ENCODE measurements at regions not wholly inside any gene's neighbourhood (a gene's known extent, or its start where the extent isn't known, plus 50 kb on each side); places are given as distances from the start of the nearest gene placed in this dataset.

DNA sequence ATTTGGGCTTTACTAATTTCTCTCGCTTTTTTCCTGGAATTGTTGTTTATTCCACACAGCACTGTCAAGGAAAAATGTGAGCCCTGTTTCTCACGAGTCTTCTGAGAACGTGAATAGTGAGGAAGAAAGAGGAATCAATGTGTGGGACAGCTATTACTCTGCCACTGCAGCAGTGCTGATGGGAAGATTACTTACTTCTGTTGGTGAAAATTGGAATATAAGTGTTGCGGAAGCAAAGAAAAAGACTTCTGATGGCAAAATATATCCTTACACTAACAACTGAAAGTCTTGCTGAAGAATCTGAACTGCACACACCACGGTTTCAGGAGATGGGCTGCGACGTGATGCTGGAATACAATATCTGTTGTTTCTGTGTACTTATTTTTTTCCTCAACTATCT is 884.2 kb downstream of the AACS start:
- TF ChIP-seq, protein P1, sequence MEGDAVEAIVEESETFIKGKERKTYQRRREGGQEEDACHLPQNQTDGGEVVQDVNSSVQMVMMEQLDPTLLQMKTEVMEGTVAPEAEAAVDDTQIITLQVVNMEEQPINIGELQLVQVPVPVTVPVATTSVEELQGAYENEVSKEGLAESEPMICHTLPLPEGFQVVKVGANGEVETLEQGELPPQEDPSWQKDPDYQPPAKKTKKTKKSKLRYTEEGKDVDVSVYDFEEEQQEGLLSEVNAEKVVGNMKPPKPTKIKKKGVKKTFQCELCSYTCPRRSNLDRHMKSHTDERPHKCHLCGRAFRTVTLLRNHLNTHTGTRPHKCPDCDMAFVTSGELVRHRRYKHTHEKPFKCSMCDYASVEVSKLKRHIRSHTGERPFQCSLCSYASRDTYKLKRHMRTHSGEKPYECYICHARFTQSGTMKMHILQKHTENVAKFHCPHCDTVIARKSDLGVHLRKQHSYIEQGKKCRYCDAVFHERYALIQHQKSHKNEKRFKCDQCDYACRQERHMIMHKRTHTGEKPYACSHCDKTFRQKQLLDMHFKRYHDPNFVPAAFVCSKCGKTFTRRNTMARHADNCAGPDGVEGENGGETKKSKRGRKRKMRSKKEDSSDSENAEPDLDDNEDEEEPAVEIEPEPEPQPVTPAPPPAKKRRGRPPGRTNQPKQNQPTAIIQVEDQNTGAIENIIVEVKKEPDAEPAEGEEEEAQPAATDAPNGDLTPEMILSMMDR (IDR thresholded peaks at IDR 0.05; ENCODE audit: insufficient read depth, low read length, poor library complexity, severe bottlenecking): no peak
- no peak for TF ChIP-seq EZH2phosphoT487 (conservative IDR thresholded peaks at IDR 0.05; ENCODE audit: low read length)
